ENCODE measurements at regions not wholly inside any gene's neighbourhood (a gene's known extent, or its start where the extent isn't known, plus 50 kb on each side); places are given as distances from the start of the nearest gene placed in this dataset.
"Not testable (repeated sequence)": the region's sequence is repeated elsewhere in the genome, so short reads cannot be mapped to it uniquely, and the experiment has no call there.

- no peak for DNase-seq
Observed at GRCh38 chr11:34793666-34794065, 122.5 kb downstream of the APIP start.

- DNase-seq = no peak
Observed at GRCh38 chr11:34792814-34793258, 123.3 kb downstream of the APIP start.

GRCh38 chr11:34791780-34792542 is 124.2 kb downstream of the APIP start:
- DNase-seq = no peak

GRCh38 chr11:34790620-34791019 is 125.6 kb downstream of the APIP start:
- DNase-seq = no peak

GRCh38 chr11:34789196-34789834 is 126.9 kb downstream of the APIP start:
- DNase-seq = no peak

GRCh38 chr11:34788642-34789041 is 127.5 kb downstream of the APIP start:
- DNase-seq = no peak

GRCh38 chr11:34787895-34788294 is 128.3 kb downstream of the APIP start:
- DNase-seq = no peak

- DNase-seq = no peak
Observed at GRCh38 chr11:34787348-34787747, 128.8 kb downstream of the APIP start.

GRCh38 chr11:34784318-34784841 is 131.8 kb downstream of the APIP start:
- DNase-seq = no peak

GRCh38 chr11:34783816-34784317 is 132.3 kb downstream of the APIP start:
- DNase-seq = no peak

GRCh38 chr11:34781826-34782225 is 134.4 kb downstream of the APIP start:
- DNase-seq = not testable (repeated sequence)

GRCh38 chr11:34775417-34775888 is 140.7 kb downstream of the APIP start:
- no peak for DNase-seq

- DNase-seq = no peak
Observed at GRCh38 chr11:34774604-34775003, 141.6 kb downstream of the APIP start.

- peak; percentile 2 for DNase-seq
Observed at GRCh38 chr11:34773826-34774225, 142.4 kb downstream of the APIP start.

- DNase-seq = no peak
Observed at GRCh38 chr11:34773211-34773610, 143.0 kb downstream of the APIP start.

GRCh38 chr11:34770111-34770510 is 146.1 kb downstream of the APIP start:
- DNase-seq = no peak

GRCh38 chr11:34769224-34769623 is 147.0 kb downstream of the APIP start:
- no peak for DNase-seq

- DNase-seq = not testable (repeated sequence)
Observed at GRCh38 chr11:34762625-34763024, 141.7 kb downstream of the EHF start.

- DNase-seq = no peak
Observed at GRCh38 chr11:34758262-34758661, 137.4 kb downstream of the EHF start.

GRCh38 chr11:34757026-34757451 is 136.1 kb downstream of the EHF start:
- no peak for DNase-seq

- DNase-seq = no peak
Observed at GRCh38 chr11:34756591-34756990, 135.7 kb downstream of the EHF start.

- no peak for DNase-seq
Observed at GRCh38 chr11:34755671-34756070, 134.8 kb downstream of the EHF start.

- DNase-seq = no peak
Observed at GRCh38 chr11:34754171-34754823, 133.4 kb downstream of the EHF start.
